ENCODE measurements at regions not wholly inside any gene's neighbourhood (a gene's known extent, or its start where the extent isn't known, plus 50 kb on each side); places are given as distances from the start of the nearest gene placed in this dataset.

DNA sequence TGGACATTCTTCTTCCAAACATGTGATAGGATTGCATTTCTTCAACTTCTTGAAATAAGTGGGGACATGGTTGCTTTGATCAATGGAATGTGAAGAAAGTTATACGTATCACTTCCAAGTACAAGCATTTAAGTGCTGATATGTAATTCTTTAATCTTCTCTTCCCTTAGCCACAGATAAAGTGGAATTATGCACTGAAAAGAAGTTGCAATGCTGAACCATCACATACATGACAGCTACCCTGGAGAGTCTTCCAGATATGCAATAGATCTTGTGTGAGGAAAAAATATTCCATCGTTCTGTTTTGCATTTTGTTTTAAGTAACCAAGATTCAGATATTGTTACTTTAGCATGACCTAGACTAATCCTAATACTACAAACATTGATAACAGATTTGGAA, 674.3 kb downstream of the NSUN3 start:
- TF ChIP-seq GATA2 (CRISPR knock-in tag; IDR thresholded peaks at IDR 0.05): no peak
- TF ChIP-seq, protein P1, sequence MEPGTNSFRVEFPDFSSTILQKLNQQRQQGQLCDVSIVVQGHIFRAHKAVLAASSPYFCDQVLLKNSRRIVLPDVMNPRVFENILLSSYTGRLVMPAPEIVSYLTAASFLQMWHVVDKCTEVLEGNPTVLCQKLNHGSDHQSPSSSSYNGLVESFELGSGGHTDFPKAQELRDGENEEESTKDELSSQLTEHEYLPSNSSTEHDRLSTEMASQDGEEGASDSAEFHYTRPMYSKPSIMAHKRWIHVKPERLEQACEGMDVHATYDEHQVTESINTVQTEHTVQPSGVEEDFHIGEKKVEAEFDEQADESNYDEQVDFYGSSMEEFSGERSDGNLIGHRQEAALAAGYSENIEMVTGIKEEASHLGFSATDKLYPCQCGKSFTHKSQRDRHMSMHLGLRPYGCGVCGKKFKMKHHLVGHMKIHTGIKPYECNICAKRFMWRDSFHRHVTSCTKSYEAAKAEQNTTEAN (CRISPR knock-in tag; IDR thresholded peaks at IDR 0.05): no peak
- TF ChIP-seq, protein P2, sequence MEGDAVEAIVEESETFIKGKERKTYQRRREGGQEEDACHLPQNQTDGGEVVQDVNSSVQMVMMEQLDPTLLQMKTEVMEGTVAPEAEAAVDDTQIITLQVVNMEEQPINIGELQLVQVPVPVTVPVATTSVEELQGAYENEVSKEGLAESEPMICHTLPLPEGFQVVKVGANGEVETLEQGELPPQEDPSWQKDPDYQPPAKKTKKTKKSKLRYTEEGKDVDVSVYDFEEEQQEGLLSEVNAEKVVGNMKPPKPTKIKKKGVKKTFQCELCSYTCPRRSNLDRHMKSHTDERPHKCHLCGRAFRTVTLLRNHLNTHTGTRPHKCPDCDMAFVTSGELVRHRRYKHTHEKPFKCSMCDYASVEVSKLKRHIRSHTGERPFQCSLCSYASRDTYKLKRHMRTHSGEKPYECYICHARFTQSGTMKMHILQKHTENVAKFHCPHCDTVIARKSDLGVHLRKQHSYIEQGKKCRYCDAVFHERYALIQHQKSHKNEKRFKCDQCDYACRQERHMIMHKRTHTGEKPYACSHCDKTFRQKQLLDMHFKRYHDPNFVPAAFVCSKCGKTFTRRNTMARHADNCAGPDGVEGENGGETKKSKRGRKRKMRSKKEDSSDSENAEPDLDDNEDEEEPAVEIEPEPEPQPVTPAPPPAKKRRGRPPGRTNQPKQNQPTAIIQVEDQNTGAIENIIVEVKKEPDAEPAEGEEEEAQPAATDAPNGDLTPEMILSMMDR (IDR thresholded peaks at IDR 0.05 in 2 of 3, conservative IDR thresholded peaks at IDR 0.05 in 1 of 3; ENCODE audit: insufficient read depth in 2 of 3, low read depth in 1 of 3, low read length in 3 of 3): no peak
- TF ChIP-seq, protein P3, sequence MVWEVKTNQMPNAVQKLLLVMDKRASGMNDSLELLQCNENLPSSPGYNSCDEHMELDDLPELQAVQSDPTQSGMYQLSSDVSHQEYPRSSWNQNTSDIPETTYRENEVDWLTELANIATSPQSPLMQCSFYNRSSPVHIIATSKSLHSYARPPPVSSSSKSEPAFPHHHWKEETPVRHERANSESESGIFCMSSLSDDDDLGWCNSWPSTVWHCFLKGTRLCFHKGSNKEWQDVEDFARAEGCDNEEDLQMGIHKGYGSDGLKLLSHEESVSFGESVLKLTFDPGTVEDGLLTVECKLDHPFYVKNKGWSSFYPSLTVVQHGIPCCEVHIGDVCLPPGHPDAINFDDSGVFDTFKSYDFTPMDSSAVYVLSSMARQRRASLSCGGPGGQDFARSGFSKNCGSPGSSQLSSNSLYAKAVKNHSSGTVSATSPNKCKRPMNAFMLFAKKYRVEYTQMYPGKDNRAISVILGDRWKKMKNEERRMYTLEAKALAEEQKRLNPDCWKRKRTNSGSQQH (CRISPR knock-in tag; IDR thresholded peaks at IDR 0.05): no peak
- no peak for TF ChIP-seq HDGF (IDR thresholded peaks at IDR 0.05)
- no peak for TF ChIP-seq KLF1 (tag; IDR thresholded peaks at IDR 0.05)
- TF ChIP-seq SPI1 (IDR thresholded peaks at IDR 0.05; ENCODE audit: borderline replicate concordance, low read depth, low read length): no peak
- no peak for TF ChIP-seq POLR2AphosphoS5 (IDR thresholded peaks at IDR 0.05; ENCODE audit: control insufficient read depth, insufficient read depth, low read depth, low read length)
- TF ChIP-seq ZNF431 (CRISPR knock-in tag; IDR thresholded peaks at IDR 0.05): no peak

All from K562 (cell line).